KOPT-K1 (cell line): ENCODE measurements at regions not wholly inside any gene's neighbourhood (a gene's known extent, or its start where the extent isn't known, plus 50 kb on each side); places are given as distances from the start of the nearest gene placed in this dataset.

Experiments used
- H3K27ac ChIP-seq: fragments of 200-600 bp; sonication (generic); 2 replicates; pipeline ENCODE4 v1.5.1; 2016; ENCODE audit warnings: antibody characterized with exemption, mild to moderate bottlenecking, low read depth, low read length; ENCODE audit not compliant: poor library complexity, severe bottlenecking
- H3K36me3 ChIP-seq: fragments of 200-600 bp; sonication (generic); 2 replicates; pipeline ENCODE4 v1.5.1; 2017; ENCODE audit warnings: antibody characterized with exemption, mild to moderate bottlenecking, low read length, moderate library complexity; ENCODE audit not compliant: insufficient read depth
- H3K9me3 ChIP-seq: fragments of 200-600 bp; sonication (generic); 2 replicates; pipeline ENCODE4 v1.5.1; 2017; ENCODE audit warnings: antibody characterized with exemption, low read length, mild to moderate bottlenecking; ENCODE audit not compliant: insufficient read depth, poor library complexity, severe bottlenecking

GRCh38 chr10:130913844-130914243 is 397.7 kb downstream of the TCERG1L start:
- Histone ChIP-seq H3K27ac (no peak overlapping the region), H3K36me3 (no peaks in the 10 kb centered on the region), H3K9me3 (peaks cover 3% of the 10 kb centered on the region)

GRCh38 chr10:130914367-130914766 is 397.2 kb downstream of the TCERG1L start:
- no peaks in the 10 kb centered on the region for H3K36me3 ChIP-seq
- no peak overlapping the region for H3K27ac ChIP-seq
- peaks cover 3% of the 10 kb centered on the region for H3K9me3 ChIP-seq

GRCh38 chr10:130915065-130915464 is 396.5 kb downstream of the TCERG1L start:
- Histone ChIP-seq H3K36me3 (no peaks in the 10 kb centered on the region), H3K27ac (no peak overlapping the region), H3K9me3 (peaks cover 3% of the 10 kb centered on the region)

DNA sequence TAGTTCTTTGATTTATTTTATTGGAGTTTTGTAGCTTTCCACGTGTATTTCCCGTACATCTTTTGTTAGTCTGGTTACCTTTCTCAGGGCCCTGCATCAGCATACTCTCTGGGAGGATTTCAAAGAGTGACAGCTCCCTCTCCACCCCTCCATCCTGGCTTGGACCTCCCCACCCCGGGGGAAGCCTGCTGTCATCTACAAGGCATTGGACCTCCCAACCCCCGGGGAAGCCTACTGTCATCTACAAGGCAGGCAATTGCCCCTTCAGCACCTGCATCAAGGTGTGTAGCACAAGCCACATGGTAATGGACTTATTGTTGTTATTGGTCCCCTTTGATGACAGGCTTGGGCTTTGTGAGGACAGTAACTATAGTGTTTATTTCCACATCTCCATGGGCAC is 390.1 kb downstream of the TCERG1L start:
- no peaks in the 10 kb centered on the region for H3K36me3 ChIP-seq
- H3K9me3 ChIP-seq: no peaks in the 10 kb centered on the region
- no peak overlapping the region for H3K27ac ChIP-seq

GRCh38 chr10:130921911-130922440 is 389.5 kb downstream of the TCERG1L start:
- Histone ChIP-seq H3K9me3 (no peaks in the 10 kb centered on the region), H3K36me3 (no peaks in the 10 kb centered on the region), H3K27ac (no peak overlapping the region)

DNA sequence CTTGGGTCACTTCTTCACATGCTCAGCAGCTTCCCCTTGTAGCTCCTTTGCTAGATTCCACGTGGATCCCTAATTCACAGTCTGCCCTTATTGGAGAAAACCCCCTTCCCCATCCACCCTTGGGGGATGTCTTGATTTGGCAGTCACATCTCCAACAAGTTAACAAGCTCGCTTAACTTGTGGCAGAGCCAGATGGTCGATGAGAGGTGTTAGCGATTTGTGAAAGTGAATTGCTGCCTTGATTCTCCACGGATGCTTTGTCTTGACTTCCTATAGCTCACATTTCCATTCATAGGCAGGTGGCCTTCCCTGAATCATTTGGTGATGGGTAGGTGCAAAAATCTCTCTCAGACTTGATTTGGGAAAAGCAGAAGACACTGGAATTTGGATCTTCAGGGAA is 387.9 kb downstream of the TCERG1L start:
- no peaks in the 10 kb centered on the region for H3K9me3 ChIP-seq
- no peak overlapping the region for H3K27ac ChIP-seq
- H3K36me3 ChIP-seq: no peaks in the 10 kb centered on the region

DNA sequence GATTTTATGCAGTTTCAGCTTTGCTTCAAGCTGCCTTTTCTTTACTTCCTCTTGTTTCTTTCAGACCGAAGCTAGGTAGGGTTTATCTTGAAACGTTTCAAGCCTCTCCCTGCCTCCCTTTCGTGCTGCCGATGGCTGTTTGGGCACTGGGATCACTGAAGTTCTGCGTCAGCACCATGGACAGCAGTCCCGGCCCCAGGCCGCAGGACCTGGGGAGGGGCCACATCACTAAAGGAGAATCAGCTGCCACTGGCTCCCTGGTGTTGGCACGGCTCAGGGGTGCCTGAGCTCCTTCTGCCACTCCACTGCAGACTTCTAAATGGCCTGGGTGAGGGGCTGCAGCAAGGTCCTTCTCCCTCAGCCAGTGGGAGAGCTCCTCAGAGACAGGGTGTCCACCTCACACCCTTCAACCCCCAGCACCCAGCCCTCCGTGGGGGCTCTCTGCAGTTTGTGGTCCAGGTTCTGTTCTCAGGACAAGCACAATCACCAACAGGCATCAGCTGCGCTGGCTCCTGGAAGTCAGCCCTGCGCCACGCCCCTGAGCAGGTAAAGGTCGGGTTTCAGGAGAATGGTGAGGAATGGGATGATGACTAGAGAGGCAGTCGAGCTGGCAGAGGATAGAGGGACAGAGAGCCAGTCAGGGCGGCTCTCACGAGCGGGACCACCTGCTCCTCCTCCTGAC is 387.2 kb downstream of the TCERG1L start:
- no peaks in the 10 kb centered on the region for H3K36me3 ChIP-seq
- no peak overlapping the region for H3K27ac ChIP-seq
- no peaks in the 10 kb centered on the region for H3K9me3 ChIP-seq

DNA sequence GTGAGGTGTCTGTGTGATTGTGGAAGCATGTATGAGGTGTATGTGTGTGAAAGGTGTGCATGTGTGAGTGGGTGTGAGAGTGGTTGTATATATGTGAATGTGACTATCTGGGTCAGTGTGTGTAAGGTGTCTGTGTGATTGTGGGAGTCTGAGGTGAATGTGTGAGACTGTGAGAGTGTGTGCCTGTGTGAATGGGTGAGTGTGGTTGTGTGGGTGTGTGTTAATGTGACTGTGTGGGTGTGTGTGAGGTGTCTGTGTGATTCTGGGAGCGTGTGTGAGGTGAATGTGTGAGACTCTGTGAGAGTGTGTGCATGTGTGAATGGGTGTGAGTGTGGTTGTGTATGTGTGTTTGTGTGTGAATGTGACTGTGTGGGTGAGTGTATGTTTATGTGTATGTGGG is 385.1 kb downstream of the TCERG1L start:
- no peaks in the 10 kb centered on the region for H3K9me3 ChIP-seq
- H3K27ac ChIP-seq: no peak overlapping the region
- H3K36me3 ChIP-seq: no peaks in the 10 kb centered on the region

DNA sequence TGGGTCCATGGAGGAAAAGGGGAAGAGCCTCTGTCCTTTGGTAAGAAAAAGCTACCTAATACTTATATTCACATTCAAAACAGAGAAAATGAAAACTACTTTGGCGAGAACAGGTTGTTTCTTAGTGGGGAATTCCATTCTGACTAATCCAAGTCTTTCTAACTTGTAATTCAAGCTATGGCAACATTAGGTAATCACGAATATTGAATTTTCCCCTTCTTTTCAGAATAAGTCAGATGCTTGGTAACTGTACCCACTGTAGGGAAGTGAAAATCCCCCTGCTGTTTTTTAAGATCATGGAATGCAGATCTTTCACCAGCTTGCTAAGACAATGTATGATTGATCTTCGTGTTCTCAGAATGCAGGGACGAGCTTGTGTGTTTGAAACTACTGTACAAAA is 384.4 kb downstream of the TCERG1L start:
- Histone ChIP-seq H3K36me3 (no peaks in the 10 kb centered on the region), H3K27ac (no peak overlapping the region), H3K9me3 (no peaks in the 10 kb centered on the region)

GRCh38 chr10:130928306-130928705 is 383.2 kb downstream of the TCERG1L start:
- Histone ChIP-seq H3K36me3 (no peaks in the 10 kb centered on the region), H3K9me3 (no peaks in the 10 kb centered on the region), H3K27ac (no peak overlapping the region)

DNA sequence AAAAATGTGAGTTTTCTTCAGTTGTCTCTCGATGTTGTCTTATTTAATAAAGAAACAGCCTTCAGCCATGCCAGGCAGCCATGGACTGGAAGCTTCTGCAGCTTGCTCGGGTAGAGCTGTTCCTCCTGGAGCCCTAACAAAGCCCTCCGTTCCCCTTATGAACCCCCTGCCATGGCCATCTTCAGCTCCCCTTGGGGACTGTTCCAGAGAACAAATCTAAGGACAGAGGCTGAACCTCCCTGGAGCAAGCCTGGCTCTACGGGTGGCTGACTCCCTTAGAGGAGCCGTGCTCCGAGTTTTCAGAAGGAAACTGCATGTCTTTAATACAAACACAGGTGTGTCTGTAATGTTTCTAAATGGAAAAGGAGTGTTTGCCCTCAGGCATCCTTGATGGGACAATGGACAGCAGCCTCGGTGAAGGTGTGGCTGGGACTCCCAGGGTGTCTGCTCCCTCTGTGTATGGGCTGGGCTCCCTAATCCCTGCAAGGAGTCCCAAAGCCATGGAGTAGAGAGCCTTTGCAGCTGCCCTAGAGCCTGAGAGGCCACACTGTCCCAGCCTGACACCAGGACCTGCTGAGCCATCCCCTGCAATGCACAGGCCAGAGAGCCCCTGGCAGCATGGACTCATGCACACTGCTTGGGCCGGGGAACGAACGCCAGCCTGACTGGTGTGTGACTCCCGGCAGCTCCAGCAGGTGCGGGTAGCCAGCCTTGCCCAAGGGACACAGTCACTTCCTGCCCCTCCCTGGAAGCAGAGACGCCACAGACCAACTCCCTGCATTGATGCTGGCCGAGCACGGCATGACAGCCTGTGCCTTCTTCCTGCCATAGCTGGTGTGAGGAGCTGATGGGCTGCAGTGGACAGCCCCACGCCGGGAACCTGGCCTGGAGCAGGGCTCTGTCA is 381.8 kb downstream of the TCERG1L start:
- Histone ChIP-seq H3K36me3 (no peaks in the 10 kb centered on the region), H3K9me3 (no peaks in the 10 kb centered on the region), H3K27ac (no peak overlapping the region)

GRCh38 chr10:130930821-130931220 is 380.7 kb downstream of the TCERG1L start:
- Histone ChIP-seq H3K36me3 (no peaks in the 10 kb centered on the region), H3K27ac (no peak overlapping the region), H3K9me3 (no peaks in the 10 kb centered on the region)

DNA sequence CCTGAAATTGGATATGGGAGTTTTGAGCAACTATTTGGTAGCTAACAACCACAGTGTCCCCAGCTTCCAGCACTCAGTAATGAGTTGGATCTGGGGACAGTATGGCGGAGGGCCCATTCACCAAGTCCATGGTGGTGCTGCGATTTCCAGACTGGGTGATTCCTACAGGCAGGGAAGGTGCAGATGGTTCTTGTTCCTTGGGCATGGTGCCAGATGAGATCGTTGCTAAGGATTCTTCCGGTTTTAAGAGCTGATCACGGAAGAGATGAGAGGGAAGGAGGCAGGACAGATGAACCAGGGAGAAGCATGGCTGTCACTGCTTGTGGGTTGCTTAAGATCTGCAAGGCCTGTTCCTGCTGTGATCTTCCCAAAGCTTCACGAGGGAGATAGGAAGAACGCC is 380.3 kb downstream of the TCERG1L start:
- Histone ChIP-seq H3K9me3 (no peaks in the 10 kb centered on the region), H3K36me3 (no peaks in the 10 kb centered on the region), H3K27ac (no peak overlapping the region)

DNA sequence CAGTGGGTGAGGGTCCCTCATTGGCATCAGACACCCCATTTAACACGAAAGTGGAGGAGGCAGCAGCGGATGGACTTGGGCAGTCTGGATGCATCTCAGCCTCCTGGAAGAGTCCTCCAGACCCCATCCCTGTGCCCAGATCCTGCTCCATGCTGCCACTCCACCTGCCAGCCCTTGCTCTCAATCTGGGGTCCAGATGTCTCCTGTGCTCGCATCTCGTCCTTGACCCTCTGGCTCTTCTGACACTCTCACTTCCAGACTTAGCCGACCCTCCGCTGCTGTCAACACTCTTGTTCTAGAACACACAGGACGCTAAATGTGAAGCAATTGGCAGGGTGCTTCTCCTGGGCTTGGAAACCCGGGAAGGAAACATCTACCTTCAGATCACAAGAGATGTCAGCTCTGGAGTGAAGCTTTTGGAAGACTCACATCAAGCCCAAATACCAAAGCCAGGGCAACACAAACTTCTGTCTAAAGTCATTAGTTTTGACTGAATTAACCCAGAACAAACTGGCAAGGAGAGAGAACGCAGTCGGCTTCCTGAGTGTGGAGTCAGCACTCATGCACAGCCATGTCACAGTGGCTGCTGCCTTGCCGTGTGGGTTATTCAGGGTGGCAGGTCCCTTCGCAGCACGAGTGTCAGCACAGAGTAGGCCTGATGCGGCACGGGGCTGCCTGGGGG is 379.1 kb downstream of the TCERG1L start:
- H3K9me3 ChIP-seq: no peaks in the 10 kb centered on the region
- H3K36me3 ChIP-seq: no peaks in the 10 kb centered on the region
- H3K27ac ChIP-seq: no peak overlapping the region

- no peaks in the 10 kb centered on the region for H3K36me3 ChIP-seq
- no peaks in the 10 kb centered on the region for H3K9me3 ChIP-seq
- H3K27ac ChIP-seq: no peak overlapping the region
These were observed 378.5 kb downstream of the TCERG1L start for GRCh38 chr10:130933008-130933390.
